ENCODE measurements at regions not wholly inside any gene's neighbourhood (a gene's known extent, or its start where the extent isn't known, plus 50 kb on each side); places are given as distances from the start of the nearest gene placed in this dataset.
"Not testable (repeated sequence)": the region's sequence is repeated elsewhere in the genome, so short reads cannot be mapped to it uniquely, and the experiment has no call there.

- intact Hi-C loops (cut with micrococcal nuclease): no loop called here
- no peak overlapping the region for H3K27ac Mint-ChIP-seq
- H3K4me1 Mint-ChIP-seq (ENCODE audit: low read depth): no peaks in the 10 kb centered on the region
- TF ChIP-seq CTCF (IDR thresholded peaks at IDR 0.05): no peak
- H3K4me3 Mint-ChIP-seq: no peak overlapping the region
- CTCF ChIA-PET: no interaction called here
- H3K36me3 Mint-ChIP-seq (ENCODE audit: low read depth): no peaks in the 10 kb centered on the region
- DNase-seq (no peak), ATAC-seq (no peak)
- no peaks in the 10 kb centered on the region for H3K27me3 Mint-ChIP-seq
- peaks cover 18% of the 10 kb centered on the region for H3K9me3 Mint-ChIP-seq
- POLR2A ChIA-PET: interaction anchor here (0.6 kb wide), 1 partner anchor 1149 kb away, joined by 3 read pairs; no protein-coding TSS in a partner anchor
Measured at GRCh38 chr5:27855491-27855890, 817.1 kb upstream of the CDH9 start.

- H3K36me3 Mint-ChIP-seq (ENCODE audit: low read depth): no peaks in the 10 kb centered on the region
- no peak overlapping the region for H3K27ac Mint-ChIP-seq
- H3K4me3 Mint-ChIP-seq: no peak overlapping the region
- no peak for ATAC-seq
- H3K27me3 Mint-ChIP-seq: no peaks in the 10 kb centered on the region
- POLR2A ChIA-PET: no interaction called here
- no peaks in the 10 kb centered on the region for H3K4me1 Mint-ChIP-seq (ENCODE audit: low read depth)
- CTCF ChIA-PET: no interaction called here
- TF ChIP-seq CTCF (IDR thresholded peaks at IDR 0.05): no peak
- intact Hi-C loops (cut with micrococcal nuclease): no loop called here
- no peak for DNase-seq
- peaks cover 18% of the 10 kb centered on the region for H3K9me3 Mint-ChIP-seq
Measured at GRCh38 chr5:27854243-27854852, 816.0 kb upstream of the CDH9 start.

- H3K27ac Mint-ChIP-seq: no peak overlapping the region
- no peaks in the 10 kb centered on the region for H3K27me3 Mint-ChIP-seq
- TF ChIP-seq CTCF (IDR thresholded peaks at IDR 0.05): no peak
- no peak overlapping the region for H3K4me3 Mint-ChIP-seq
- no peak for ATAC-seq
- H3K36me3 Mint-ChIP-seq (ENCODE audit: low read depth): no peaks in the 10 kb centered on the region
- CTCF ChIA-PET: no interaction called here
- peaks cover 20% of the 10 kb centered on the region for H3K9me3 Mint-ChIP-seq
- no peaks in the 10 kb centered on the region for H3K4me1 Mint-ChIP-seq (ENCODE audit: low read depth)
- intact Hi-C loops (cut with micrococcal nuclease): no loop called here
- POLR2A ChIA-PET: no interaction called here
- no peak for DNase-seq
Measured at GRCh38 chr5:27845248-27845647, 806.9 kb upstream of the CDH9 start.

GRCh38 chr5:27836704-27837103, 798.3 kb upstream of the CDH9 start:
- H3K4me1 Mint-ChIP-seq (ENCODE audit: low read depth); CTCF ChIA-PET: not testable (repeated sequence)

GRCh38 chr5:27832886-27833285, 794.5 kb upstream of the CDH9 start:
- H3K27me3 Mint-ChIP-seq: no peaks in the 10 kb centered on the region

More at GRCh38 chr5:27836704-27837103, 798.3 kb upstream of the CDH9 start:
- peaks cover 21% of the 10 kb centered on the region for H3K9me3 Mint-ChIP-seq
- ATAC-seq; H3K36me3 Mint-ChIP-seq (ENCODE audit: low read depth); H3K27me3 Mint-ChIP-seq; DNase-seq; intact Hi-C loops (cut with micrococcal nuclease); H3K27ac Mint-ChIP-seq; POLR2A ChIA-PET; H3K4me3 Mint-ChIP-seq: not testable (repeated sequence)

More at GRCh38 chr5:27832886-27833285, 794.5 kb upstream of the CDH9 start:
- H3K4me1 Mint-ChIP-seq (ENCODE audit: low read depth): no peaks in the 10 kb centered on the region
- H3K36me3 Mint-ChIP-seq (ENCODE audit: low read depth): no peaks in the 10 kb centered on the region
- ATAC-seq (no peak), DNase-seq (no peak)
- H3K9me3 Mint-ChIP-seq: peaks cover 22% of the 10 kb centered on the region
- ChIA-PET POLR2A (no interaction called here), CTCF (no interaction called here)
- no peak for TF ChIP-seq CTCF (IDR thresholded peaks at IDR 0.05)
- no peak overlapping the region for H3K4me3 Mint-ChIP-seq
- intact Hi-C loops (cut with micrococcal nuclease): no loop called here
- no peak overlapping the region for H3K27ac Mint-ChIP-seq
